GM19099 (cell line): ENCODE measurements at regions not wholly inside any gene's neighbourhood (a gene's known extent, or its start where the extent isn't known, plus 50 kb on each side); places are given as distances from the start of the nearest gene placed in this dataset.

Experiments
- POLR2A ChIP-seq: IDR thresholded peaks from 3 replicates; pipeline ENCODE4 v1.6.1; 2011; ENCODE audit warnings: low read depth; ENCODE audit not compliant: insufficient read length; ENCODE audit errors: extremely low read depth

GRCh38 chr5:74542482-74542881 is 98.0 kb downstream of the ENC1 start:
- no peak for TF ChIP-seq POLR2A

DNA sequence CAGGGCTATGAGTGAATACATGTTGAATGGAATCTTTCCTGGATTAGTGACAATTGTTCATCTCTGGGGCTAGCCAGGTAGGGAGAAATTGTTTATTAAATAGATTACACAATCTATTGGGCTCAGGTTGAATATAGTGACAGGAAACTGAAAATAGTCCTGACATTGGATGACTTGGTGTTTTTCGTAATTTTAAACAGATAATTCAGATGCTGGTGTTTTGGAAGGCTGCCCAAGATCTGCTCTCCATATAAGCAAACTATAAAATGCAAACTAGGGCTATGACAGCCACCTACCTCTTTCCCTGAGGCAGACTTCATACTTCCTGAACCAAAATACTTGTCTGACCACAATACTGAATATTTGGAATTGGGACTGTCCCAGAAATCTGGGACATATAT is 99.1 kb downstream of the ENC1 start:
- no peak for TF ChIP-seq POLR2A

GRCh38 chr5:74540622-74541021 is 99.9 kb downstream of the ENC1 start:
- no peak for TF ChIP-seq POLR2A

DNA sequence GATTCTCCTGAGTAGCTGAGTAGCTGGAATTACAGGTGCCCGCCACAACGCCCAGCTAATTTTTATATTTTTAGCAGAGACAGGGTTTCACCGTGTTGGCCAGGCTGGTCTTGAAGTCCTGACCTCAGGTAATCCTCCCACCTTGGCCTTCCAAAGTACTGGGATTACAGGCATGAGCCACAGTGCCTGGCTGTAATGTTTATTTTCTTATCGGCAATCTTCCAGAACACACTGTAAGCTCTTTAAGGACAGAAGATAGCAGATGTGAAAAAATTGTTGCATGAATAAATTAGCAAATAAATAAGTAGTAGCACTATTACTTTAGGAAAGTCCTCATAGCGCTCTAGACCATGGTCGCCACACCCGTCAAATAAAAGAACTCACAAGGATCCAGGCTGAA is 100.5 kb downstream of the ENC1 start:
- TF ChIP-seq POLR2A: no peak

GRCh38 chr5:74538206-74538661 is 102.3 kb downstream of the ENC1 start:
- no peak for TF ChIP-seq POLR2A

DNA sequence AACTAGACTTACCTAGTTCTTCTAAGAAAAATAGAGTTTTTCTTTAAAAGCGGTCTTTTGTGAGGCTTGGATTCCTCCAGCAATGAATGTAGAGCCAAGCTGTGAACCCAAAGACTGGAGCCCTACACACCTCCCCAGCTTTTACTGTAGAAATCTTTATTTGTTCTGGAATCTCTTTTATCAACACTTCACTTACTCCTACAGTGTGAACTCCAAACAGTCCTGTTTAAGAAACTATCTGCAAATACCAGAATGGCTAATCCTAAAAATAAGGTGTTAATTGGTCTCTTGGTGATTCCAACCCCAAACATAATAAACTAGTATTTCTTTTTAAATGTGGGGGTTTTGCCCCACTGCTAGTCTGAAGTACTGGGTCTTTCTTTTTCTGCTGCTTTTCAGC is 103.9 kb downstream of the ENC1 start:
- no peak for TF ChIP-seq POLR2A

DNA sequence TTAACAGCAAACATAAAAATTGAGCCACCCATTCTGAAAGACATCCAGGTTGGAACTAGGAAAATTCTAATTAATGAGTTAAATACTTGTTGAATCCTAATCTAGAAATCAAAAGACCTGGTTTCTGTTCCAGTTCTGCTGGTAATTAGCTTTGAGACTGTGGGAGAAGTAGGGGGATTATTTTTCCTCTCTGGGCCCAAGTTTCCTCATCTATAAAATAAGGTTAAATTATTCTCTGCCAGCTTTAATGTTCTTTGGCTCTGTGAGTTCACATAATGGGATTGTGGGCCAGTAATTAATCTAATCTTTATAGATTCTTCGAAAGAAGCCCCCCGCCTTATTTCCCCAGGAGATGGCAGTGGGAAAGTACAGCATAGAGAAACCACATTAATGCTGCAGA is 104.6 kb downstream of the ENC1 start:
- no peak for TF ChIP-seq POLR2A

DNA sequence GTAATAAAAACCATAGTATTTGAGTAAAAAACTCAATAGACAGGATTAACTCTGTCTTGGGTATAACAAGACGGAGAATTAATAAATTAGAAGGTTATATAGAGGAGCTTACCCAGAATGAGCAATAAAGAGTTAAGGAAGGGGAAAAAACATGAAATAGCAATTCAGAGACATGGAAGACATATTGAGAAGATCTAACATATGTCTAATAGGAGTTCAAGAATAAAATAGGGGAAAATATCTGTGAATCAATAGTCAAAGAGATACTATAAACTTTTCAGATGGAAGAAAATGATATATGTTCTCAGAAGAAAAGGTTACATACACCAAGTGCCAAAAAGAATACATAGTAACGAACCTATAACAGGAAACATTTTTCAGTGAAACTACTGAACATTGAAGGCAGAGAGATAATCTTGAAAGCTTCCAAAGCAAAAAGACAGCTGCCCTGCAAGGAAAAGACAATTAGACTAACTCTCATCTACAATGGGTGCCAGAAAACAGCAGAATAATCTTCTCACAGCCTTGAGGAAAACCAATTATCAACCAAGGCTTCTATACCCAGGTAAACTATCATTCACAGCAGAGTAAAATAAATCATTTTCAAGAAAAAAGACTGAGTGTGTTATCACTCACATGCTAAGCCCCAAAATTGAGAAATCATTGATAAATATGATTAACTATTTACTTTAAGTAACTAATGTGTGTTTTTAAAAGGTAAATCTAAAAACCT is 106.0 kb downstream of the ENC1 start:
- no peak for TF ChIP-seq POLR2A

DNA sequence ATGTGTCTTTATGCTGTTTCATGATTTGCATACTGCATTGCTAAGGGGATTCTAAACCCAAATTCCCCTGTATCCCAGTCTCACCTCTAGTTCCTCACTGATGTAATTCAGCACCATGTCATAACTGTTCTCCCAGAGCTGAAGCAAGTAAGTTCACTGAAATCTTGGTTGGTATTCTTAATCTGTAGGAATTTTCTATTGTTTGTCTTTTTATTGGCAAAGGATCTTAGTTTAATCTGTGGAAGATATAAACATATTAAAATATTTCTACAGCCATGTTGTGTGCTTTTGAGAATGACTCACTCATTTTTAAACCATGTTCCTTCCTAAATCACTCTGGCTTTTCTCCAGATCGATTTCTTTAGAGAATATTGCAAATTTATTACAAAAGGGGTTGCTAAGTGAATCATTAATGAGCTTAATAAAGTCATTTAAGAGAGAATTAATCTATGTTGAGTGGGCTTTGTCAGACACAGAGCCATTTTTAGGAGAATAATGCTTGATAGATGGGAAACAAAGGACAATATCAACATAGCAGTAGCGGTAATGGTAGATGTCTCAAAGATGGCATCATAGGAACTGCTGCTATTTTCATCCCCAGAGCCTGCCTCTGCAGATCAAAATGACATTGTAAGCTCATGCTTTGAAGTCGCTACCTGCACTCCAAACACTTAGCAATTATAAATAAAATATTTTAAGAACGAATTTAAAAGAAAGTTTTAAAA is 110.0 kb downstream of the ENC1 start:
- no peak for TF ChIP-seq POLR2A

DNA sequence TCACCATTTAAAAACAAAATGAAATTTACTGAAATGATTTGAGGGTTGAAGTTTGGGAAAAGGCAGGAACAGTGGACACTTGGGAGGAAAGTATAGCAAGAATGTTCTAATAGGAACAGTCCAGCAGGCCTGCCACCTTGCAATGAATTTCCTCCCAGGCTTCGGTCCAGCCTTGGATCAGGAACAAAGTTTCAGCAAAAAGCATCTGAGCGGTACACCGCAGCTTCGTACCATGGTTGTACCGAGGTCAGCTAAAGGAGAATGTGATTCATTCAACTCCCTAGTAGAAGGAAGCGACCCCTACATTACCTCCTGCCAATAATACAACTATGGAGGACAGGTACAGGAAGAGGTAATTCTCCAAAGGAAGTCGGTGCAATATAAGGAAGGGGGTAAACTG is 111.4 kb downstream of the ENC1 start:
- no peak for TF ChIP-seq POLR2A

DNA sequence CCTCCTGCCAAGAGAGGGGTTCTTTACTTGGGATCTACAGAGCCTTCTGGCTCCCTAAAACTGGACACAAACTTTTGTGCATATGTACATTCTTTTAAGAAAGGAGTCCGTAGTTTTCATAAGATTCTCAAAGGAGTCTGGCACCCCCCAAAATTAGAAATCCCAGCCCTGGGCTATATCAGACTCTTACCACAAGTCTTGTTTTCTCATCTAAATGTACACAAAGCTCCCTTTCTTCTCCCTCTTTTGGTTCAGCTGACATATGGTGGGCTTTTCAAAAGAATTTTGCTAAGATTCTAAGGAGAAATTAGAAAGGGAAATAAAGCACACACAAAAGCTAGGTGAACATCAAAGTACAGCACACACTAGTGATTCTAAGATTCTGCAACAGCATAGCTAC is 114.4 kb downstream of the ENC1 start:
- TF ChIP-seq POLR2A: no peak

GRCh38 chr5:74521401-74521800 is 119.1 kb downstream of the ENC1 start:
- no peak for TF ChIP-seq POLR2A

- TF ChIP-seq POLR2A: no peak
Measured at GRCh38 chr5:74519679-74520078, 120.8 kb downstream of the ENC1 start.

- no peak for TF ChIP-seq POLR2A
Measured at GRCh38 chr5:74519161-74519571, 121.4 kb downstream of the ENC1 start.

- TF ChIP-seq POLR2A: no peak
Measured at GRCh38 chr5:74517700-74518099, 122.8 kb downstream of the ENC1 start.

GRCh38 chr5:74516211-74516636 is 124.3 kb downstream of the ENC1 start:
- TF ChIP-seq POLR2A: no peak
